Bronchial epithelial cell (primary cell): ENCODE measurements at regions not wholly inside any gene's neighbourhood (a gene's known extent, or its start where the extent isn't known, plus 50 kb on each side); places are given as distances from the start of the nearest gene placed in this dataset.

Experiments used
- DNase-seq: peaks from one replicate; pipeline ENCODE4 v3.0.0-alpha.2; 2010; ENCODE audit warnings: low read depth
- FAIRE-seq: peaks from 2 replicates; lab custom pipeline; 2011; peaks lifted over from hg19 to GRCh38; lab: Jason Lieb, UNC
- H3K27me3 ChIP-seq: 2 replicates; pipeline ENCODE4 v1.5.1; 2011; ENCODE audit warnings: low read length; ENCODE audit not compliant: control insufficient read depth, insufficient read depth
- H3K36me3 ChIP-seq: 2 replicates; pipeline ENCODE4 v1.5.1; 2011; ENCODE audit warnings: low read length; ENCODE audit not compliant: control insufficient read depth, insufficient read depth
- H3K4me3 ChIP-seq: 2 replicates; pipeline ENCODE4 v1.5.1; 2011; ENCODE audit warnings: mild to moderate bottlenecking, low read depth, low read length, control low read depth
- TF ChIP-seq, protein P1 (sequence below): IDR thresholded peaks from 2 replicates; pipeline ENCODE4 v1.5.1; 2011; ENCODE audit warnings: mild to moderate bottlenecking, moderate library complexity, low read length, control low read depth, inconsistent platforms; ENCODE audit not compliant: insufficient read depth, severe bottlenecking

DNA sequence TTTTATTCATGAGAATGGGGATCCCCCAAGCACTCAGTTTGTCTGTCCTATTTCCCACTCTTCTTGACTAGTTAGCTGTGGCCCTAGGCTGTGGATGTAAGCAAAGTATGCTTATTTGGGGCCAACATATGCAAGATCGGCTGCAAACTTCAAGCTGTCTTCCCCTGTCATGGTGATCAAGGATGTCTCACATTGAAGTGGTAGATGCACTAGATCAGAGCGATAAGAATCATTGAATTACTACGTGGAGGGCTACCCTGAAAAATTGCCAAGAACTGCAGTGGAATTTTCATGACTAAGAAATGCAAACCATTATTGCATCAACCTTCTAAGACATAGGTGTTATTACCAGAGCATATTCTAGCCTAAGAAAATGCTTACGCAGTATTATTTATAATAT, 527.4 kb downstream of the RNF144A start:
- no peak for DNase-seq
- no peak for FAIRE-seq
- TF ChIP-seq, protein P1, sequence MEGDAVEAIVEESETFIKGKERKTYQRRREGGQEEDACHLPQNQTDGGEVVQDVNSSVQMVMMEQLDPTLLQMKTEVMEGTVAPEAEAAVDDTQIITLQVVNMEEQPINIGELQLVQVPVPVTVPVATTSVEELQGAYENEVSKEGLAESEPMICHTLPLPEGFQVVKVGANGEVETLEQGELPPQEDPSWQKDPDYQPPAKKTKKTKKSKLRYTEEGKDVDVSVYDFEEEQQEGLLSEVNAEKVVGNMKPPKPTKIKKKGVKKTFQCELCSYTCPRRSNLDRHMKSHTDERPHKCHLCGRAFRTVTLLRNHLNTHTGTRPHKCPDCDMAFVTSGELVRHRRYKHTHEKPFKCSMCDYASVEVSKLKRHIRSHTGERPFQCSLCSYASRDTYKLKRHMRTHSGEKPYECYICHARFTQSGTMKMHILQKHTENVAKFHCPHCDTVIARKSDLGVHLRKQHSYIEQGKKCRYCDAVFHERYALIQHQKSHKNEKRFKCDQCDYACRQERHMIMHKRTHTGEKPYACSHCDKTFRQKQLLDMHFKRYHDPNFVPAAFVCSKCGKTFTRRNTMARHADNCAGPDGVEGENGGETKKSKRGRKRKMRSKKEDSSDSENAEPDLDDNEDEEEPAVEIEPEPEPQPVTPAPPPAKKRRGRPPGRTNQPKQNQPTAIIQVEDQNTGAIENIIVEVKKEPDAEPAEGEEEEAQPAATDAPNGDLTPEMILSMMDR = no peak
- H3K27me3 ChIP-seq = no peaks in the 10 kb centered on the region
- no peaks in the 10 kb centered on the region for H3K36me3 ChIP-seq
- H3K4me3 ChIP-seq = no peak overlapping the region

DNA sequence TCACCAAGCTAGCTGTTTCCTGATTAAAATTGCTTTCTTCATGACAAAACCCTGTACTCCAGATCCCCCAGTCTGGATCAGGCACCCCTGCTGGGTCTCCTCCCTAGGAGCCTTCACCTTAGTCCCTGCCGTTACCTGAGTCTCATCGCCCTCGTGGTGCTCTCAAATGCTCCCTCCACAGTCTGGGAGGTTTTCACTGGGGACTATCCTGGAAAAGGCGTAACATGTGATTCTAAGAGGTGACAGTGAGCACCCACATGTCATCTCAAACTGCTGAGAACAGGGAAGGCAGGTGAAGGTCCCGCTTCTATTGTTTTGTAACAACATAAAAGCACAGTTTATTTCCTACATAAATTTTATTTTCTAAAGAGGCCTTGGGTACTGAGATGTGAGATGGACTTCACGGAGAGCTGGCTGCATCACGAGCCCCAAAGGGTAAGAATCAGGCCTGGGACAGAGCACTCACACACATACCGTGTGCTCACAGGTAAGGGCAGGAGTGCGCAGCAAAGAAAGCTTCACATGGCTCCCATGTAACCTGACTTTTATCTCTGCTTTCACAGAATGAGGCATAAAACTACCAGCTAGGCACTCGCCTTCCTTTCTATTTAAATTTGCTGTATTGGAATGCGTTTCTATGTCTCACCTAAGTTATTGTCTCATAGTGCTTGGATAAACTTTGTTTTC, 531.5 kb downstream of the RNF144A start:
- FAIRE-seq (no peak), DNase-seq (no peak)
- no peak overlapping the region for H3K4me3 ChIP-seq
- no peaks in the 10 kb centered on the region for H3K36me3 ChIP-seq
- no peaks in the 10 kb centered on the region for H3K27me3 ChIP-seq
- TF ChIP-seq, protein P1 = no peak

DNA sequence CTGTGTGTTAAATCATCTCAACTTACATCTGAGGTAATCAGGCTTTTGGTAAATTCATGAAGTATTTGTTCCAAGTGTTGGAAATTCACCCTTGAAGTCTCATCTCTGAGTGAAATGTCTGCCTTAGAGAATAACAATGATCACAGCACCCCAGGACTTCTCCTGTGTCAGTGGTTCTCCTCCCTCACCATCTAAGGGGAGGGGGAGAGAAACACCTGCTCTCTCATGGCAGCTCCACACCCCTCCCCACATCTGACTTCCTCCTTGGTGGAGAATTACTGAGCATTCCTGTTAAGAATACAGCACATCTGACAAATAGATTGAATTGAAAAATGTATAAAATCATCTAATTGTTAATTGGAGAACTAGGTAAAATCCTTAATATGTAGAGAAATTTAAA, 532.1 kb downstream of the RNF144A start:
- DNase-seq (no peak), FAIRE-seq (no peak)
- TF ChIP-seq, protein P1 = no peak
- no peaks in the 10 kb centered on the region for H3K27me3 ChIP-seq
- no peak overlapping the region for H3K4me3 ChIP-seq
- no peaks in the 10 kb centered on the region for H3K36me3 ChIP-seq

DNA sequence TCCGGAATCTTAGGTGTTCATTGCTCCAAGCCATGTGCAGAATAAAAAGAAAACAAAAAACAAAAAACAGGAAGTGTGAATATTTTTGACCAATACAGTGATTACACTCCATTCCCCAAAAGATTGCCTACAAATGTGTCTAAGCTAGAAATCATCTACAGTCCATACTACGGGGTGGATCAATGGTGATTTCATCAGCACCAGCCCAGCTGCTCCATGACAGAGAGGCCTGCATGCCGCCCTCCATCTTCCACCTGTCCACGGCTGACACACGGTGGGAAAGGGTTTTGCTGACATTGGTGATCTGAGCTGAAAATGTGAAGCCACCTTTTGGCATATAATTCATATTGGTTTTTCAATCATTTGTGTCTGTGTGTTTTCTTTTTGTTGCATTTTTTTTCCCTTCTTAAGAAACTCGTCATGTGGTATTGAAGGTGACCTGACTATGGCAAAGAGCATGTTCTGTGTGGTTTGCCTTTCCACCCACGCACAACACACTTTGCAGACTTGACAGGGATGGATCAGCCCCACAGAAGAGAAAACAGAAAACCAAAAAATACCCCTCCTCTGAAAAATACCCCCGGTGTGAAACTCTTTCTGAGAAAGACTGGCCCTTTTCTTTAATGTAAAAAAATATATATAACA, 533.1 kb downstream of the RNF144A start:
- no peaks in the 10 kb centered on the region for H3K27me3 ChIP-seq
- DNase-seq (no peak), FAIRE-seq (no peak)
- TF ChIP-seq, protein P1 = no peak
- H3K4me3 ChIP-seq = no peak overlapping the region
- no peaks in the 10 kb centered on the region for H3K36me3 ChIP-seq

DNA sequence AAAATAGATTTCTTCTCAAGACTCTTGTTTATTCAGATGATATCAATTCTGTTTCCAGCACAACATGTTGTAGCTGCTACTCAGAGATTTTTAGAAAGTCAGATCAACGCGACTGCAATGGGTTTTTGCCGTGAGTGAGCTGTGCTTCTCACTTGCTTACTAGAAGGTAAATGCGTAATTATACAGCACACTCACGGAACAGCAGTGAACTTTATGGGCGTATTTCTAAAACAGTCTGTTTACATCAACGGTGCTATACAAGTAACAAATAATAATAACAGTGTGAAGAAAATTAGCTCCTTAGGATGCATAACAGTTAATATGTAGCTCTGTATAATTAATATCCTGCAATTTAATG, 533.6 kb downstream of the RNF144A start:
- FAIRE-seq (no peak), DNase-seq (no peak)
- no peak overlapping the region for H3K4me3 ChIP-seq
- TF ChIP-seq, protein P1 = no peak
- H3K27me3 ChIP-seq = no peaks in the 10 kb centered on the region
- no peaks in the 10 kb centered on the region for H3K36me3 ChIP-seq
